Activated CD4-positive, alpha-beta T cell treated with anti-CD3 and anti-CD28 coated beads, Interleukin-2, Interleukin-4, amounts not matched to agents 100 ng/mL and 50 ng/mL, durations not matched to agents 16 hours and 8 hours (primary cell): ENCODE measurements at regions not wholly inside any gene's neighbourhood (a gene's known extent, or its start where the extent isn't known, plus 50 kb on each side); places are given as distances from the start of the nearest gene placed in this dataset.
"Not testable (repeated sequence)": the region's sequence is repeated elsewhere in the genome, so short reads cannot be mapped to it uniquely, and the experiment has no call there.

Source experiments
- DNase-seq: peaks from one replicate; pipeline ENCODE4 v3.0.0-alpha.2; 2020; ENCODE audit warnings: low spot score

GRCh38 chr17:30586818-30587595, 109.8 kb downstream of the GOSR1 start:
- DNase-seq, result peak; percentile 27

- DNase-seq, result no peak
Measured at GRCh38 chr17:30584810-30585209, 107.6 kb downstream of the GOSR1 start.

DNA sequence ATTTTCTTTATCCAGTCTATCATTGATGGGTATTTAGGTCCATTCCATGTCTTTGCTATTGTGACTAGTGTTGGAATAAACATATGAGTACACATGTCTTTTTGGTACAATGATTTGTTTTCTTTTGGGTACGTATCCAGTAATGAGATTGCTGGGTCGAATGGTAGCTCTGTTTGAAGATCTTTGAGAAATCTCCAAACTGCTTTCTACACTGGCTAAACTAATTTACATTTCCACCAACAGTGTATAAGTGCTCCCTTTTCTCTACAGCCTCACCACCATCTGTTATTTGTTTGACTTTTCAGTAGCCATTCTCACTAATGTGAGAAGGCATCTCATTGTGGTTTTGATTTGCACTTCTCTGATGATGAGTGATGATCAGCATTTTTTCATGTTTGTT, 103.7 kb downstream of the GOSR1 start:
- DNase-seq, result no peak

- no peak for DNase-seq
Measured at GRCh38 chr17:30579610-30580315, 102.6 kb downstream of the GOSR1 start.

DNA sequence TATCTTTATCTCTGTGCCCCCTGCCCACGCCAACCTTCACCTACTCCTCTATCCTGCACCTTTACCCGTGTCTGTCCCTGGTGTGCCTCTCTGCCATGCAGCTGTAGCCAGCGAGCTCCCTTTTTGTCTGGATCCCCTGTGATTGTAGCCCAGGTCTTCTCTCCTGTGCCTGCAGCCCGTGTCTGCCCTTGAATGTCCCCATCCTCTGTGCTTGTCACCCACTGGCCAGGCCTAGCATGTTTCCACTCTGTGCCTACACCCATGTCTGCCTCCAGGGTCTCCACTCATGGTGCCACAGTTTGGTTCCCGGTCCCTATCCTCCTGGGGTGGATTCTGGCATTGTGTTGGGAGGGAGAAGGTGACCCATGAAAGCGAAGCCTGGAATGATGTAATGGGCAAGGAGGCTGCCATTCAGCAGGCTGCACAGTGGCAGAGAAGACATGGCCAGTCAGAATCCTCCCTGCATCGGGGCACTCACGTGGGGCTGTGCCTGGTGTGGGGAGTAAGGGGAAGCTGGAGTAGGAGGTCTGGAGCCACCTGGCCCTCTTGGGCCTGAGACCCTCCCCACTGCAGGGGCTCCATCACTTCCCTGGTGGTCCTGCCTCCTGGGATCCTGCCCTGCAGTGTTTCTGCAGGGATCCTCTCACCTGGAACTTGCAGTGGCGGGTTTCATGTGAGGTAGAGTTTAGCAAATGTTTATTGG, 101.0 kb downstream of the GOSR1 start:
- not testable (repeated sequence) for DNase-seq
